ENCODE measurements at regions not wholly inside any gene's neighbourhood (a gene's known extent, or its start where the extent isn't known, plus 50 kb on each side); places are given as distances from the start of the nearest gene placed in this dataset.

GRCh38 chr4:11790230-11790629, 361.5 kb upstream of the HS3ST1 start:
- no peak for TF ChIP-seq CTCF (IDR thresholded peaks at IDR 0.05; ENCODE audit: insufficient read depth, low read length)
- no peak overlapping the region for H3K4me3 ChIP-seq (ENCODE audit: low read depth, low read length)
- no peak for DNase-seq (ENCODE audit: low read depth)

- peak; percentile 26 for DNase-seq (ENCODE audit: low read depth)
- no peak for TF ChIP-seq CTCF (IDR thresholded peaks at IDR 0.05; ENCODE audit: insufficient read depth, low read length)
- H3K4me3 ChIP-seq (ENCODE audit: low read depth, low read length), result no peak overlapping the region
Observed at GRCh38 chr4:11783588-11783987, 354.9 kb upstream of the HS3ST1 start.

- no peak for TF ChIP-seq CTCF (IDR thresholded peaks at IDR 0.05; ENCODE audit: insufficient read depth, low read length)
- H3K4me3 ChIP-seq (ENCODE audit: low read depth, low read length), result no peak overlapping the region
- no peak for DNase-seq (ENCODE audit: low read depth)
Observed at GRCh38 chr4:11782859-11783258, 354.2 kb upstream of the HS3ST1 start.

GRCh38 chr4:11777447-11777846, 348.8 kb upstream of the HS3ST1 start:
- no peak for TF ChIP-seq CTCF (IDR thresholded peaks at IDR 0.05; ENCODE audit: insufficient read depth, low read length)
- no peak overlapping the region for H3K4me3 ChIP-seq (ENCODE audit: low read depth, low read length)
- DNase-seq (ENCODE audit: low read depth), result no peak

GRCh38 chr4:11774346-11774745, 345.7 kb upstream of the HS3ST1 start:
- no peak overlapping the region for H3K4me3 ChIP-seq (ENCODE audit: low read depth, low read length)
- no peak for TF ChIP-seq CTCF (IDR thresholded peaks at IDR 0.05; ENCODE audit: insufficient read depth, low read length)
- DNase-seq (ENCODE audit: low read depth), result peak; percentile 78

- DNase-seq (ENCODE audit: low read depth), result peak; percentile 72
- TF ChIP-seq CTCF (IDR thresholded peaks at IDR 0.05; ENCODE audit: insufficient read depth, low read length), result no peak
- no peak overlapping the region for H3K4me3 ChIP-seq (ENCODE audit: low read depth, low read length)
Observed at GRCh38 chr4:11773798-11774197, 345.1 kb upstream of the HS3ST1 start.

GRCh38 chr4:11769434-11769833, 340.7 kb upstream of the HS3ST1 start:
- DNase-seq (ENCODE audit: low read depth), result peak; percentile 93
- H3K4me3 ChIP-seq (ENCODE audit: low read depth, low read length), result no peak overlapping the region
- no peak for TF ChIP-seq CTCF (IDR thresholded peaks at IDR 0.05; ENCODE audit: insufficient read depth, low read length)
